Fibroblast of skin of right biceps (primary cell): ENCODE measurements at regions not wholly inside any gene's neighbourhood (a gene's known extent, or its start where the extent isn't known, plus 50 kb on each side); places are given as distances from the start of the nearest gene placed in this dataset.

ENCODE experiments used
- DNase-seq: peaks from one replicate; pipeline ENCODE4 v3.0.0-alpha.2; 2013

GRCh38 chr2:15735484-15736326 lies 144.0 kb downstream of the DDX1 start:
- DNase-seq: no peak

- DNase-seq: no peak
Measured at GRCh38 chr2:15736396-15737180, 144.9 kb downstream of the DDX1 start.

GRCh38 chr2:15737314-15738224 lies 145.9 kb downstream of the DDX1 start:
- DNase-seq: no peak

- no peak for DNase-seq
Measured at GRCh38 chr2:15738225-15738546, 146.5 kb downstream of the DDX1 start.

- no peak for DNase-seq
Measured at GRCh38 chr2:15738943-15739342, 147.3 kb downstream of the DDX1 start.

- no peak for DNase-seq
Measured at GRCh38 chr2:15744820-15745219, 153.2 kb downstream of the DDX1 start.

GRCh38 chr2:15745350-15745749 lies 153.7 kb downstream of the DDX1 start:
- DNase-seq: no peak

- no peak for DNase-seq
Measured at GRCh38 chr2:15745907-15746702, 154.4 kb downstream of the DDX1 start.

- DNase-seq: no peak
Measured at GRCh38 chr2:15746703-15747550, 155.3 kb downstream of the DDX1 start.

- DNase-seq: peak; percentile 11
Measured at GRCh38 chr2:15747603-15748471, 156.2 kb downstream of the DDX1 start.

- DNase-seq: peak; percentile 17
Measured at GRCh38 chr2:15748736-15749323, 157.2 kb downstream of the DDX1 start.

- DNase-seq: peak; percentile 26
Measured at GRCh38 chr2:15749460-15750432, 158.1 kb downstream of the DDX1 start.

GRCh38 chr2:15750433-15750814 lies 158.8 kb downstream of the DDX1 start:
- DNase-seq: no peak

GRCh38 chr2:15750822-15751329 lies 159.2 kb downstream of the DDX1 start:
- DNase-seq: no peak

GRCh38 chr2:15751477-15751876 lies 159.8 kb downstream of the DDX1 start:
- no peak for DNase-seq

- DNase-seq: no peak
Measured at GRCh38 chr2:15752552-15753232, 161.0 kb downstream of the DDX1 start.

GRCh38 chr2:15753233-15753798 lies 161.6 kb downstream of the DDX1 start:
- DNase-seq: no peak
